Tibial artery (tissue), 4 donors: ENCODE measurements at regions not wholly inside any gene's neighbourhood (a gene's known extent, or its start where the extent isn't known, plus 50 kb on each side); places are given as distances from the start of the nearest gene placed in this dataset.
"Not testable (repeated sequence)": the region's sequence is repeated elsewhere in the genome, so short reads cannot be mapped to it uniquely, and the experiment has no call there.

Source experiments
- DNase-seq, 2 donors: peaks; one replicate each; pipeline ENCODE4 v3.0.0-alpha.2; 2019
- H3K27ac ChIP-seq, 2 donors: fragments of 200-600 bp; sonication (generic) in 1 of 2; 1 replicate in 1 of 2; 2 replicates in 1 of 2; pipeline ENCODE4 v1.5.1; 2018 to 2019; ENCODE audit warnings: mild to moderate bottlenecking in 1 of 2
- H3K27me3 ChIP-seq, 2 donors: fragments of 200-600 bp; sonication (generic) in 1 of 2; one replicate each; pipeline versions ENCODE4 v1.5.1 to v1.6.0; 2016 to 2019
- H3K36me3 ChIP-seq, 3 donors: fragments of 200-600 bp; sonication (generic) in 2 of 3; one replicate each; pipeline ENCODE4 v1.5.1; 2016 to 2019; ENCODE audit warnings: mild to moderate bottlenecking in 2 of 3
- H3K4me1 ChIP-seq, 4 donors: fragments of 200-600 bp; sonication (generic) in 2 of 4; 1 replicate in 3 of 4; 2 replicates in 1 of 4; pipeline ENCODE4 v1.5.1; 2016 to 2019
- H3K4me3 ChIP-seq, 2 donors: fragments of 200-600 bp; sonication (generic) in 1 of 2; 1 replicate in 1 of 2; 2 replicates in 1 of 2; pipeline ENCODE4 v1.5.1; 2018 to 2019; ENCODE audit warnings: mild to moderate bottlenecking in 2 of 2
- H3K9me3 ChIP-seq, 3 donors: fragments of 200-600 bp; sonication (generic) in 1 of 3; one replicate each; pipeline ENCODE4 v1.5.1; 2016 to 2019
- intact Hi-C: fragments of 100-400 bp; cut with DNase I; formaldehyde crosslinking; loops from one replicate; pipeline ENCODE4 v1.15.0; 2023; ENCODE audit warnings: low total_unique reads

GRCh38 chr16:29338821-29339700 is 67.5 kb downstream of the NPIPB11 start:
- intact Hi-C loops, H3K4me1 ChIP-seq, H3K27ac ChIP-seq, H3K36me3 ChIP-seq, H3K4me3 ChIP-seq, H3K9me3 ChIP-seq, DNase-seq, H3K27me3 ChIP-seq: not testable (repeated sequence)

DNA sequence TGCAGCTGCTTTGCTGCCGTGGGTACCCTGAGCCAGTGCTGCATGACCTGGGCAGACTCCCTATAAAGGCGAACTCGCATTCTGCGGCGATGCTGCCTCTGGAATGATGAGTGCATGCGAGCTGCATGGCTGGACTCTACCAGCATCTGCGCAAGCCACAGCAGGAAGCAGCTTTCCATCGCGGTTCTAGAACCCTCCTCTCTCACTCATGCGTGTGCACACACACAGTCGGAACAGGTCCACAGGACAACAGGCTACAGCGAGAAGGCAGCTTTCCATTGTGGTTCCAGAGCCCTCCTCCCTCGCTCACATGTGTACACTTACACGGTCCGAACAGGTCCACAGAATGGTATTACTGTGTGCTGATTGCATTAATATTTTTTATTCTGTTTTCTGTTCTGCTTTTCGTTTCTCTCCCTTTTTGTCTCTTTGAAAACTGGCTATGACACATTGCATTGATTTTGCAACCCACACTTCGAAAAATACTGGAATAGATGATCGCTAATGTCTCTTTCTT is 69.1 kb downstream of the NPIPB11 start:
- H3K27me3 ChIP-seq, H3K9me3 ChIP-seq, H3K4me1 ChIP-seq, H3K4me3 ChIP-seq, DNase-seq, H3K27ac ChIP-seq, H3K36me3 ChIP-seq, intact Hi-C loops: not testable (repeated sequence)

DNA sequence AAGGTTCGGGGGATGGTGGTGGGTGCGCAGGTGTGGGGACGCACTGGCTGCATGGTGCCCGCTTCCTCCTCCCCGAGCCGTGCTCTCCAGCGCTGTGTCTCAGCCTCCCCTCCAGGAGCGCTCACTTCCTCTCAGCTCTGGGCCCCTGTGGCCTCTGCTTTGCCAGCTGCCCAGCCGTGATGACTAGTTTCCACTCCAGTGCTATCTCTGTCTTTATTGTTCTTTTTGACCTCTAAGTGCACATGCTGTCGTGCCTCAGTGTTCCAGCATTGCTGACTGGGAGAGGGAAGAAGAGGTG is 71.0 kb downstream of the NPIPB11 start:
- DNase-seq, H3K36me3 ChIP-seq, intact Hi-C loops, H3K27ac ChIP-seq, H3K4me3 ChIP-seq, H3K27me3 ChIP-seq, H3K4me1 ChIP-seq, H3K9me3 ChIP-seq: not testable (repeated sequence)

DNA sequence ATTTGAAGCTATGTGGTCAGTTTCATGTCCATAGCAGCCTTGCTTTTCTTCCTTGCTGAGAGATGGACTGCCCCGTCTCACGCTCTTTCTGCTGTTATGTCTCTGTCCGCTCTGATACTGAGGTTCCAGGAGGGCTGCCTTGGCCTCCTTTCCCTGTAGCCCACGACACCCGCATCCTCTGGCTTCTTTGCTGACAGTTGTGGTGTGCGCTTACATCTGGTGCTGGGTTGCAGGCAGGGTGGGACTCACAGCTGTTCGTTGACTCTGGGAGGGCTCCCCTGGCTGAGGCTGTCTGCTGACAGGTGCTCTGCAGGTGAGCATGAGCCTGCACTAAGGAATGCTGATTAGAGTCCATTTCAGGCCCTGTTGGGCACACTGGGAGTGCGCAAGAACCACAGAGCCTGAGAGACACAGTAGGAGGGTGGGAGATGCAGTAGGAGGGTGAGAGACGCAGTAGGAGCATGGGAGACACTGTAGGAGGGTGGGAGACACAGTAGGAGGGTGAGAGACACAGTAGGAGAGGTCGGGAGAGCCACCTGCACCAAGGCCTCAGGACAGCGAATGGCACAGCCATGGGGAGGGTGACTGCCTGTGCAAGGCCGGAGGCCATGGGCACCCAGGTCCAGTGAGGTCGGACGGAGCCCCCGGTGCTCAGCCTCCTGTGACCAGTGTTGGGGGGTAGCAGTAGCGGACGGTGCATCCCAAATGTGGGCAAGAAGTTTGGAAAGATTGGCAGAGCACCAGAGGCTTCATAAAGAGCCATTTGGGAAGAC is 71.5 kb downstream of the NPIPB11 start:
- H3K4me3 ChIP-seq, H3K9me3 ChIP-seq, H3K27ac ChIP-seq, H3K27me3 ChIP-seq, intact Hi-C loops, DNase-seq, H3K4me1 ChIP-seq, H3K36me3 ChIP-seq: not testable (repeated sequence)

- DNase-seq, H3K9me3 ChIP-seq, H3K4me3 ChIP-seq, H3K4me1 ChIP-seq, intact Hi-C loops, H3K36me3 ChIP-seq, H3K27me3 ChIP-seq, H3K27ac ChIP-seq: not testable (repeated sequence)
Measured at GRCh38 chr16:29333492-29334097, 72.9 kb downstream of the NPIPB11 start.

- H3K27me3 ChIP-seq, intact Hi-C loops, H3K36me3 ChIP-seq, H3K4me1 ChIP-seq, H3K9me3 ChIP-seq, DNase-seq, H3K4me3 ChIP-seq, H3K27ac ChIP-seq: not testable (repeated sequence)
Measured at GRCh38 chr16:29330623-29331022, 75.9 kb downstream of the NPIPB11 start.

DNA sequence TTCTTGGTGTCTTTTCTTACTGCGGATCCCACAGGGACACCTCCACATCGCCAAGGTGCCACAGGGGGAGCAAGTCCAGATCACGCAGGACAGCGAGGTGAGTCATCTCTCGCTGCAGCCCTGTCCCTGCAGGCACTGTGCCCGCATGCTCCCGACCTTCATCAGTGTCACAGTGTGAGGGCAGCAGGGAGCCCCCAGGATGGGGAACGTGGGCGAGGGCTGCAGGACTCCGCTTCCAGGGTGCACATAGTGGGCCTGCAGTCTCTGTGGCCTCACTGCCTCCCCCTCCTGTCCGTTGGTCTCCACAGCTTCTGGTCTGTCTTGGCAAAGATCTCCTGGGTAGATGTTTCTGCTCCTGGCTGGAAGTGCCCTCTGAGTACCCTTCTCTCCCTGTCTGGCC is 78.0 kb downstream of the NPIPB11 start:
- not testable (repeated sequence) for H3K9me3 ChIP-seq

GRCh38 chr16:29327631-29328408 is 78.7 kb downstream of the NPIPB11 start:
- H3K4me3 ChIP-seq, H3K27me3 ChIP-seq, H3K4me1 ChIP-seq, DNase-seq, H3K36me3 ChIP-seq, H3K27ac ChIP-seq, intact Hi-C loops, H3K9me3 ChIP-seq: not testable (repeated sequence)

More for the DNA sequence above, 78.0 kb downstream of the NPIPB11 start:
- H3K4me1 ChIP-seq, DNase-seq, H3K4me3 ChIP-seq, H3K36me3 ChIP-seq, intact Hi-C loops, H3K27me3 ChIP-seq, H3K27ac ChIP-seq: not testable (repeated sequence)

DNA sequence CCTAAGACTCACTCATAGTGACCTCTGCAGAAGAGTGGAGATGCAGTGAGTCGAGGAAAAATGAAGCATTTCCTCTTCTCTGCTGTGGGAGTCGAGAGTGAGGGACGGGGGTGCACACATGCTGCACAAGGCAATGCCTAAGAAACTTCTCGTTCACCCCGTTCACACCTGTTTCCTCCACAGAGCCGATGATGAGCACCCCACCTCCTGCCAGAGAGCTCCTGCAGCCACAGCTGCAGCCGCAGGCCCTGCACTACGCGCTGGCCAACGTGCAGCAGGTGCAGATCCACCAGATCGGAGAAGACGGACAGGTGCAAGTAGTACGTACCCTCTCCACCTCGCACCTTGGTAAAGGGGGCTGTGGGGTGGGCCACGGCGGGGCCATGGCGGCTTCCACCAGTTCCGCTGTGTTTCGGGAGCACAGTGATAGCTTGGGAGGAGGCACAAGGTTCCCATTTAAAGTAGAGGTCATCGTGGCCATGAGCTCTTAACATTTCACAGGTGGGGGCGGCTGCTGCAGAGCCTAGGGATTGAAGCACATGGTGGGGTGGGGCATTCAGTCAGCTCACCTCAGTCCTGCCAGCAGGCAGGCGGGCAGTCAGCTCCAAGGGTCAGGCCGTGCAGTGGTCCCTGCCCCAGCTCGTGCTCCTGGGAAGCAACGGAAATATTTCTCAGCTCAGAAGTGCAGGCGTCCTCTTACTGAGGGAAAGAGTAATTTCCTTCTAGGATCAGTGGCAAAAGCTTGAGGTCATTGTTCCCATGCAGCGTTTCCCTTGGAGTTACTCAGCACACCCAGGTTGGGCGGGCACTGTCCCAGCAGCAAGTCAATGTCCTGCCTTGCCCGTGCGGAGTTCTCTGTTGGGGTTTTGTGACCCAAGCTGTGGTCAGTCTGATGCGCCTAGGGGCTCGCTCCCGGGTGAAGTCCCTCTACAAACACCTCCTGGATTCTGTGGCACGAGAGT is 80.1 kb downstream of the NPIPB11 start:
- H3K9me3 ChIP-seq, H3K36me3 ChIP-seq, intact Hi-C loops, DNase-seq, H3K4me1 ChIP-seq, H3K27me3 ChIP-seq, H3K4me3 ChIP-seq, H3K27ac ChIP-seq: not testable (repeated sequence)

- H3K27ac ChIP-seq, H3K27me3 ChIP-seq, intact Hi-C loops, H3K4me1 ChIP-seq, DNase-seq, H3K4me3 ChIP-seq, H3K9me3 ChIP-seq, H3K36me3 ChIP-seq: not testable (repeated sequence)
Measured at GRCh38 chr16:29323725-29324124, 82.8 kb downstream of the NPIPB11 start.
